ENCODE measurements at regions not wholly inside any gene's neighbourhood (a gene's known extent, or its start where the extent isn't known, plus 50 kb on each side); places are given as distances from the start of the nearest gene placed in this dataset.

- CTCF ChIA-PET = interaction anchor here (1.6 kb wide), 1 partner anchor 58 kb away, joined by 4 read pairs; no protein-coding TSS in a partner anchor
These were observed 54.8 kb upstream of the CHRNB4 start for GRCh38 chr15:78695854-78696253.

More at GRCh38 chr15:78695854-78696253, 54.8 kb upstream of the CHRNB4 start:
- Histone ChIP-seq H2AFZ (ENCODE audit: low read depth, low read length) (no peak overlapping the region), H4K20me1 (replicated peaks; ENCODE audit: control insufficient read depth, extremely low read depth, insufficient read depth, low read length) (no peaks in the 10 kb centered on the region), H3K27me3 (ENCODE audit: control insufficient read depth in 2 of 2, insufficient read depth in 2 of 2, low read length in 2 of 2) (peaks cover 0 to 14% of the 10 kb centered on the region in 2 experiments), H3K9me3 (replicated peaks; ENCODE audit: control insufficient read depth, insufficient read depth, low read length) (no peaks in the 10 kb centered on the region), H3K4me3 (replicated peaks in 1 of 3; ENCODE audit: insufficient read depth in 1 of 3, low read depth in 1 of 3, low read length in 3 of 3) (no peak overlapping the region), H3K79me2 (ENCODE audit: control insufficient read depth, insufficient read depth, low read length) (no peaks in the 10 kb centered on the region), H3K4me2 (ENCODE audit: insufficient read depth, low read length) (no peak overlapping the region), H3K9ac (replicated peaks; ENCODE audit: extremely low read depth, insufficient read depth, low read length) (no peak overlapping the region), H3K9me1 (replicated peaks; ENCODE audit: control insufficient read depth, extremely low read depth, insufficient read depth, low read length) (no peaks in the 10 kb centered on the region), H3K27ac (ENCODE audit: insufficient read depth, low read depth, low read length) (no peak overlapping the region), H3K36me3 (ENCODE audit: control insufficient read depth in 2 of 2, extremely low read depth in 1 of 2, insufficient read depth in 2 of 2, low read length in 2 of 2) (no peaks in the 10 kb centered on the region), H3K4me1 (ENCODE audit: control insufficient read depth, extremely low read depth, insufficient read depth, low read length) (no peaks in the 10 kb centered on the region)
- POLR2A ChIA-PET = no interaction called here
- TF ChIP-seq MAX (IDR thresholded peaks at IDR 0.05; ENCODE audit: insufficient read depth, insufficient read length) = no peak
- TF ChIP-seq CTCF (IDR thresholded peaks at IDR 0.05; ENCODE audit: extremely low read depth in 1 of 2, insufficient read depth in 1 of 2, low read depth in 1 of 2, low read length in 2 of 2) = no peak
- TF ChIP-seq POLR2A (IDR thresholded peaks at IDR 0.05; ENCODE audit: low read depth, low read length) = no peak
- no peak for TF ChIP-seq MYC (IDR thresholded peaks at IDR 0.05; ENCODE audit: low read depth, low read length)
- TF ChIP-seq EZH2 (IDR thresholded peaks at IDR 0.05; ENCODE audit: borderline replicate concordance, low read depth, low read length, severe bottlenecking) = no peak
- TF ChIP-seq GATA2 (IDR thresholded peaks at IDR 0.05; ENCODE audit: insufficient read depth, insufficient read length, low read depth, low read length) = no peak
- no peak for TF ChIP-seq POLR2AphosphoS5 (IDR thresholded peaks at IDR 0.05; ENCODE audit: insufficient read depth, low read depth, low read length)
- no peak for TF ChIP-seq FOS (IDR thresholded peaks at IDR 0.05; ENCODE audit: borderline replicate concordance, insufficient read depth, low read length)
- no peak for TF ChIP-seq JUN (IDR thresholded peaks at IDR 0.05; ENCODE audit: borderline replicate concordance, insufficient read depth, insufficient read length, low read depth)
- dilution Hi-C loops (cut with MboI; ENCODE audit: extremely low pct_ligation_motif_present, low sequenced_read_pairs) = no loop called here
- no peak for FAIRE-seq
- no peak for DNase-seq (ENCODE audit: low read depth, low spot score)
- BruUV-seq (replicated peaks) = no TSS peak
- intact Hi-C loops (cut with micrococcal nuclease) = no loop called here

Measured in endothelial cell of umbilical vein (primary cell).